Smooth muscle cell (in vitro differentiated cells): ENCODE measurements at regions not wholly inside any gene's neighbourhood (a gene's known extent, or its start where the extent isn't known, plus 50 kb on each side); places are given as distances from the start of the nearest gene placed in this dataset.

Experiments
- DNase-seq: peaks from one replicate; lab custom pipeline; 2025; ENCODE audit not compliant: unreplicated experiment; lab: John Stamatoyannopoulos, UW
- H2AFZ ChIP-seq: fragments of 200-600 bp; sonication (generic); 2 replicates; pipeline ENCODE4 v1.6.0; 2016; ENCODE audit warnings: antibody characterized with exemption, low read depth, mild to moderate bottlenecking
- H3F3A ChIP-seq: fragments of 200-600 bp; sonication (generic); 2 replicates; pipeline ENCODE4 v1.6.0; 2017; ENCODE audit warnings: antibody characterized with exemption, low read depth
- H3K27ac ChIP-seq: fragments of 200-600 bp; sonication (generic); 2 replicates; pipeline ENCODE4 v1.5.1; 2016; ENCODE audit warnings: low read depth, mild to moderate bottlenecking
- H3K27me3 ChIP-seq: fragments of 200-600 bp; sonication (generic); 2 replicates; pipeline ENCODE4 v1.6.1; 2016; ENCODE audit warnings: low read depth, mild to moderate bottlenecking
- H3K36me3 ChIP-seq: fragments of 200-600 bp; sonication (generic); 2 replicates; pipeline ENCODE4 v1.5.1; 2016; ENCODE audit warnings: low read depth
- H3K4me1 ChIP-seq: fragments of 200-600 bp; sonication (generic); 2 replicates; pipeline ENCODE4 v1.5.1; 2016; ENCODE audit warnings: low read depth
- H3K4me2 ChIP-seq: fragments of 200-600 bp; sonication (generic); 2 replicates; pipeline ENCODE4 v1.6.0; 2016; ENCODE audit warnings: mild to moderate bottlenecking
- H3K4me3 ChIP-seq: fragments of 200-600 bp; sonication (generic); 2 replicates; pipeline ENCODE4 v1.5.1; 2016; ENCODE audit warnings: mild to moderate bottlenecking
- H3K79me2 ChIP-seq: fragments of 200-600 bp; sonication (generic); 2 replicates; pipeline ENCODE4 v1.6.0; 2016; ENCODE audit warnings: low read depth, mild to moderate bottlenecking
- H3K9ac ChIP-seq: fragments of 200-600 bp; sonication (generic); 2 replicates; pipeline ENCODE4 v1.6.0; 2016; ENCODE audit warnings: low read depth
- H3K9me3 ChIP-seq: fragments of 200-600 bp; sonication (generic); replicated peaks from 2 replicates; pipeline ENCODE4 v1.5.1; 2016; ENCODE audit warnings: low read depth
- H4K20me1 ChIP-seq: fragments of 200-600 bp; sonication (generic); 2 replicates; pipeline ENCODE4 v1.6.0; 2016; ENCODE audit warnings: low read depth
- WGBS: methylation state at CpG from one replicate; pipeline ENCODE4 v1.1.7; 2016; ENCODE audit warnings: low lambda C conversion rate; 5-methylcytosine and 5-hydroxymethylcytosine counted together
- TF ChIP-seq, protein P1 (sequence below): fragments of 200-600 bp; sonication (generic); IDR thresholded peaks from 2 replicates; pipeline ENCODE4 v1.5.1; 2017; ENCODE audit warnings: borderline replicate concordance, mild to moderate bottlenecking, antibody characterized with exemption; ENCODE audit not compliant: insufficient read depth, poor library complexity, severe bottlenecking

DNA sequence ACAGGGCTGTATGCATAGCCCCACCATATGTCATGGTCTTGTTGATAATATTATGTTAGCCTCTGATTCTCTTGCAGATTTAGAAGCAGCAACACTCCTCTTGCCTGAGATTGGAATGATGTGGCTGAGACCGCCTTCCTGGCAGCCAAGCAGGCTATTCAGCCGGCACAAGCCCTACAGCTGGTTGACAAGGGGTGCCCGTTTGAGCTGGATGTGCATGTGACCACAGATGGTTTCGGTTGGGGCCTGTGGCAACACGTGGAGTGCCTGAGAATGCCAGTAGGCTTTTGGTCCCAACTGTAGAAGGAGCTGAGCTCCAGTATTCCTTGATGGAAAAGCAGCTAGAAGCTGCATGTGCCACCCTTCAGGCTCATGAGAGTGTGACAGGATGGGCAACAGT is 303.6 kb upstream of the POU3F2 start:
- Histone ChIP-seq H3K36me3 (no peaks in the 10 kb centered on the region), H3K9me3 (no peaks in the 10 kb centered on the region), H3K4me3 (no peak overlapping the region), H4K20me1 (no peaks in the 10 kb centered on the region), H3K79me2 (no peaks in the 10 kb centered on the region), H3K27ac (no peak overlapping the region), H3K9ac (no peak overlapping the region), H3K27me3 (no peaks in the 10 kb centered on the region), H3K4me2 (no peak overlapping the region), H3K4me1 (peaks cover 9% of the 10 kb centered on the region), H2AFZ (no peak overlapping the region), H3F3A (no peaks in the 10 kb centered on the region)
- no peak for DNase-seq
- WGBS: 88% methylated on average over 5 of the region's 5 CpGs
- TF ChIP-seq, protein P1, sequence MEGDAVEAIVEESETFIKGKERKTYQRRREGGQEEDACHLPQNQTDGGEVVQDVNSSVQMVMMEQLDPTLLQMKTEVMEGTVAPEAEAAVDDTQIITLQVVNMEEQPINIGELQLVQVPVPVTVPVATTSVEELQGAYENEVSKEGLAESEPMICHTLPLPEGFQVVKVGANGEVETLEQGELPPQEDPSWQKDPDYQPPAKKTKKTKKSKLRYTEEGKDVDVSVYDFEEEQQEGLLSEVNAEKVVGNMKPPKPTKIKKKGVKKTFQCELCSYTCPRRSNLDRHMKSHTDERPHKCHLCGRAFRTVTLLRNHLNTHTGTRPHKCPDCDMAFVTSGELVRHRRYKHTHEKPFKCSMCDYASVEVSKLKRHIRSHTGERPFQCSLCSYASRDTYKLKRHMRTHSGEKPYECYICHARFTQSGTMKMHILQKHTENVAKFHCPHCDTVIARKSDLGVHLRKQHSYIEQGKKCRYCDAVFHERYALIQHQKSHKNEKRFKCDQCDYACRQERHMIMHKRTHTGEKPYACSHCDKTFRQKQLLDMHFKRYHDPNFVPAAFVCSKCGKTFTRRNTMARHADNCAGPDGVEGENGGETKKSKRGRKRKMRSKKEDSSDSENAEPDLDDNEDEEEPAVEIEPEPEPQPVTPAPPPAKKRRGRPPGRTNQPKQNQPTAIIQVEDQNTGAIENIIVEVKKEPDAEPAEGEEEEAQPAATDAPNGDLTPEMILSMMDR: no peak

DNA sequence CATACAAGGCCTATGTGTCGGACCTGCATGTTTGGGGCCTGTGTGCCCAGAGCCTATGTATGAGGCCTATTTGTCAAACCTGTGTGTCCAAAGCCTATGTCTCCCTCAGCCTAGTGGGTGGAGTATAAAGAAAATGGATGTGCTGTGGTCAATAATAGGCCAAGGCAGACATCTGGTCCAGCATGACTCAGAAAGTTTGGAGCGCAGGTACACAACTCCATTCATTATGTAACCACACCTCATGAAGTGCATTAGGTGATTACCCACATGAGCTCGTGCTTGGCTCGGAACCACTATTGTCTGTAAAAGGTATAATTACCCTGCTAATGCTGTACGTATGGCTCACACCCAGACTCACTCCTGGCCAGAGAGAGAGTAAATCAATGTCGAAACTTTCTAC is 302.4 kb upstream of the POU3F2 start:
- Histone ChIP-seq H3K4me2 (no peak overlapping the region), H4K20me1 (no peaks in the 10 kb centered on the region), H3K79me2 (no peaks in the 10 kb centered on the region), H3K9me3 (no peaks in the 10 kb centered on the region), H3K36me3 (no peaks in the 10 kb centered on the region), H3F3A (no peaks in the 10 kb centered on the region), H3K9ac (no peak overlapping the region), H3K4me3 (no peak overlapping the region), H3K27me3 (no peaks in the 10 kb centered on the region), H3K27ac (no peak overlapping the region), H2AFZ (no peak overlapping the region), H3K4me1 (peaks cover under 1% of the 10 kb centered on the region)
- DNase-seq: no peak
- 71% methylated on average over 6 of the region's 6 CpGs for WGBS
- TF ChIP-seq, protein P1: no peak

DNA sequence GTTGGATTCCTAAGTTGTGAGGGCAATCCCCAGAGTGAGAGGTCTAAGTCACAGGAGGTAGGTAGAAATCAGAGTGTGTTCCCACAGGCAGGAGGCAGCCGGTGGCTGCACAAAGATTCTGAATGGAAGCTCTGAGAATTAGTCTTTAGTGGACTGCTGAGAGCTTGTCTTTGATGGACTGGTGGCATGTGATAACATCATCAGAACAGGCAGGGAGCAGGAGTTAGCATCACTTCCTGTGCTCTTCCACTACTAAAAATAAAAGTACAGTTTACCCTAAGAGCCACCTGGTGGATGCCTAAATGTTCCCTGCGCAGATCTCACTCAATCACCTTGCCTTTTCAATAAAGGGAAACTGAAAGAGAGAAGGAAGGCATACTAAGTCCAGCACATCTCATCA is 294.6 kb upstream of the POU3F2 start:
- Histone ChIP-seq H3K79me2 (no peaks in the 10 kb centered on the region), H3K9me3 (no peaks in the 10 kb centered on the region), H3F3A (no peaks in the 10 kb centered on the region), H2AFZ (no peak overlapping the region), H3K4me2 (no peak overlapping the region), H3K36me3 (no peaks in the 10 kb centered on the region), H4K20me1 (no peaks in the 10 kb centered on the region), H3K27me3 (no peaks in the 10 kb centered on the region), H3K4me3 (no peak overlapping the region), H3K4me1 (no peaks in the 10 kb centered on the region), H3K9ac (no peak overlapping the region), H3K27ac (no peak overlapping the region)
- 89% methylated on average over 2 of the region's 2 CpGs for WGBS
- TF ChIP-seq, protein P1: no peak
- no peak for DNase-seq

DNA sequence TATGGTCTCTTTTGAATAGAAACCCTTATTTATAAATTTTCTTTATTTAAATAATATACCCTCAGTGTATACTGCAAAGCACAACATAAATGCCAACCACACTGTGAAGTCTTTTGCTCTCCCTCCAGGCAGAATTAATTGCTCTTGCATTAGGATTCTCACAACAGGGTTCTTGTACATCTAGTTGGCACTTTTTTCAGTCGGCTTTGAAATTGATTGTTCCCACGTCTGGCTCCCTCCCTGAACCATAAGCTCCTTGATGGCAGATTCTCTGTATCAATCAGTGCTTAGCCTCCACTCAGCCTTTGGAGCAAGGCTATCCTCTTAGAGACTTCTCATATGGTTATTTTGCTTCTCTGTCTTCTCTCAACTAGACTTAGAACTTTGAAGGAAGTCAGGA is 288.0 kb upstream of the POU3F2 start:
- Histone ChIP-seq H4K20me1 (no peaks in the 10 kb centered on the region), H3F3A (no peaks in the 10 kb centered on the region), H2AFZ (no peak overlapping the region), H3K9me3 (no peaks in the 10 kb centered on the region), H3K9ac (no peak overlapping the region), H3K4me1 (no peaks in the 10 kb centered on the region), H3K4me2 (no peak overlapping the region), H3K79me2 (no peaks in the 10 kb centered on the region), H3K36me3 (no peaks in the 10 kb centered on the region), H3K27ac (no peak overlapping the region), H3K27me3 (no peaks in the 10 kb centered on the region), H3K4me3 (no peak overlapping the region)
- TF ChIP-seq, protein P1: no peak
- no peak for DNase-seq
- WGBS: 79% methylated on average over 2 of the region's 2 CpGs
